Activated T-helper 9 cell treated with anti-CD3 and anti-CD28 coated beads, Interleukin-2, amount 50 U/mL, for 16 hours (primary cell): ENCODE measurements at regions not wholly inside any gene's neighbourhood (a gene's known extent, or its start where the extent isn't known, plus 50 kb on each side); places are given as distances from the start of the nearest gene placed in this dataset.

Experiments used
- DNase-seq: peaks from one replicate; pipeline ENCODE4 v3.0.0-alpha.2; 2020; ENCODE audit warnings: low read depth

- no peak for DNase-seq
Measured at GRCh38 chr2:157933160-157933920, 57.2 kb upstream of the ACVR1 start.

- DNase-seq, result no peak
Measured at GRCh38 chr2:157932480-157933159, 56.5 kb upstream of the ACVR1 start.

GRCh38 chr2:157931542-157931941 is 55.4 kb upstream of the ACVR1 start:
- no peak for DNase-seq

GRCh38 chr2:157930728-157931127 is 54.6 kb upstream of the ACVR1 start:
- DNase-seq, result no peak

- DNase-seq, result no peak
Measured at GRCh38 chr2:157929871-157930667, 53.9 kb upstream of the ACVR1 start.

- DNase-seq, result no peak
Measured at GRCh38 chr2:157928372-157928771, 52.2 kb upstream of the ACVR1 start.

- DNase-seq, result no peak
Measured at GRCh38 chr2:157927155-157927554, 51.0 kb upstream of the ACVR1 start.
